ENCODE measurements at regions not wholly inside any gene's neighbourhood (a gene's known extent, or its start where the extent isn't known, plus 50 kb on each side); places are given as distances from the start of the nearest gene placed in this dataset.
"Not testable (repeated sequence)": the region's sequence is repeated elsewhere in the genome, so short reads cannot be mapped to it uniquely, and the experiment has no call there.

GRCh38 chr17:445839-446238, 93.2 kb upstream of the RPH3AL start, which contains the start of gene RFLNB:
RFLNB (minus strand) TSS chr17:445939.
- not testable (repeated sequence) for FAIRE-seq

GRCh38 chr17:444879-445454, 92.4 kb upstream of the RPH3AL start:
- no peak for FAIRE-seq

- FAIRE-seq = no peak
Observed at GRCh38 chr17:443109-443508, 90.5 kb upstream of the RPH3AL start.

GRCh38 chr17:441155-441950, 88.7 kb upstream of the RPH3AL start:
- no peak for FAIRE-seq

GRCh38 chr17:438191-438590, 85.6 kb upstream of the RPH3AL start:
- FAIRE-seq = no peak

- FAIRE-seq = no peak
Observed at GRCh38 chr17:437545-437944, 84.9 kb upstream of the RPH3AL start.

GRCh38 chr17:436571-436970, 84.0 kb upstream of the RPH3AL start:
- no peak for FAIRE-seq

GRCh38 chr17:432471-432870, 79.9 kb upstream of the RPH3AL start:
- not testable (repeated sequence) for FAIRE-seq

GRCh38 chr17:431494-431893, 78.9 kb upstream of the RPH3AL start:
- no peak for FAIRE-seq

GRCh38 chr17:429589-429988, 77.0 kb upstream of the RPH3AL start:
- FAIRE-seq = no peak

GRCh38 chr17:428414-428813, 75.8 kb upstream of the RPH3AL start:
- FAIRE-seq = no peak

GRCh38 chr17:427891-428290, 75.3 kb upstream of the RPH3AL start:
- no peak for FAIRE-seq

GRCh38 chr17:427327-427726, 74.7 kb upstream of the RPH3AL start:
- no peak for FAIRE-seq

- FAIRE-seq = no peak
Observed at GRCh38 chr17:422196-422930, 69.8 kb upstream of the RPH3AL start.

- FAIRE-seq = no peak
Observed at GRCh38 chr17:420479-421175, 68.0 kb upstream of the RPH3AL start.

- no peak for FAIRE-seq
Observed at GRCh38 chr17:419073-419735, 66.6 kb upstream of the RPH3AL start.

- no peak for FAIRE-seq
Observed at GRCh38 chr17:418421-418751, 65.8 kb upstream of the RPH3AL start.

- FAIRE-seq = no peak
Observed at GRCh38 chr17:417691-418420, 65.2 kb upstream of the RPH3AL start.

- FAIRE-seq = no peak
Observed at GRCh38 chr17:416293-417206, 63.9 kb upstream of the RPH3AL start.

GRCh38 chr17:413706-414380, 61.2 kb upstream of the RPH3AL start:
- no peak for FAIRE-seq

GRCh38 chr17:413016-413350, 60.4 kb upstream of the RPH3AL start:
- FAIRE-seq = no peak
